Glutamatergic neuron (in vitro differentiated cells): ENCODE measurements at regions not wholly inside any gene's neighbourhood (a gene's known extent, or its start where the extent isn't known, plus 50 kb on each side); places are given as distances from the start of the nearest gene placed in this dataset.

Experiments used
- DNase-seq: peaks from one replicate; pipeline ENCODE4 v3.0.0; 2022
- H3K27ac Mint-ChIP-seq: one replicate; pipeline ENCODE4 v1.8.0; 2020; ENCODE audit warnings: mild to moderate bottlenecking, mixed read lengths, inconsistent platforms; ENCODE audit not compliant: unreplicated experiment
- H3K27me3 Mint-ChIP-seq: one replicate; pipeline ENCODE4 v1.8.0; 2020; ENCODE audit warnings: mild to moderate bottlenecking, moderate library complexity, mixed read lengths, inconsistent platforms; ENCODE audit not compliant: unreplicated experiment
- H3K36me3 Mint-ChIP-seq: one replicate; pipeline ENCODE4 v1.8.0; 2020; ENCODE audit warnings: mild to moderate bottlenecking, mixed read lengths, inconsistent platforms; ENCODE audit not compliant: unreplicated experiment
- H3K4me1 Mint-ChIP-seq: one replicate; pipeline ENCODE4 v1.8.0; 2020; ENCODE audit warnings: mild to moderate bottlenecking, low read depth, mixed read lengths, inconsistent platforms; ENCODE audit not compliant: unreplicated experiment
- H3K4me3 Mint-ChIP-seq: one replicate; pipeline ENCODE4 v1.8.0; 2020; ENCODE audit warnings: mild to moderate bottlenecking, mixed read lengths, inconsistent platforms; ENCODE audit not compliant: unreplicated experiment
- H3K9me3 Mint-ChIP-seq: one replicate; pipeline ENCODE4 v1.8.0; 2020; ENCODE audit warnings: mild to moderate bottlenecking, moderate library complexity, mixed read lengths, inconsistent platforms; ENCODE audit not compliant: unreplicated experiment
- CTCF ChIP-seq: fragments of 200-600 bp; sonication (generic); IDR thresholded peaks from one replicate; pipeline ENCODE4 v1.5.0; 2021; ENCODE audit not compliant: partially characterized antibody, unreplicated experiment

- Mint-ChIP-seq H3K27me3 (peaks cover 4% of the 10 kb centered on the region), H3K4me3 (peak overlapping the region; percentile 26), H3K27ac (peak overlapping the region; percentile 80), H3K9me3 (peaks cover 11% of the 10 kb centered on the region), H3K36me3 (no peaks in the 10 kb centered on the region), H3K4me1 (peaks cover 46% of the 10 kb centered on the region)
- TF ChIP-seq CTCF: no peak
- DNase-seq: peak; percentile 44
Observed at GRCh38 chr10:36491926-36492325, 633.5 kb upstream of the ANKRD30A start.

- DNase-seq: no peak
- Mint-ChIP-seq H3K27me3 (peaks cover 4% of the 10 kb centered on the region), H3K27ac (no peak overlapping the region), H3K4me1 (peaks cover 46% of the 10 kb centered on the region), H3K4me3 (no peak overlapping the region), H3K36me3 (no peaks in the 10 kb centered on the region), H3K9me3 (peaks cover 11% of the 10 kb centered on the region)
- TF ChIP-seq CTCF: no peak
Observed at GRCh38 chr10:36489611-36490228, 635.7 kb upstream of the ANKRD30A start.

- Mint-ChIP-seq H3K9me3 (peaks cover 11% of the 10 kb centered on the region), H3K4me1 (peaks cover 46% of the 10 kb centered on the region), H3K4me3 (no peak overlapping the region), H3K36me3 (no peaks in the 10 kb centered on the region), H3K27ac (no peak overlapping the region), H3K27me3 (peaks cover 4% of the 10 kb centered on the region)
- no peak for TF ChIP-seq CTCF
- no peak for DNase-seq
Observed at GRCh38 chr10:36489181-36489580, 636.2 kb upstream of the ANKRD30A start.

GRCh38 chr10:36488579-36488978 is 636.8 kb upstream of the ANKRD30A start:
- no peak for TF ChIP-seq CTCF
- Mint-ChIP-seq H3K27me3 (peaks cover 4% of the 10 kb centered on the region), H3K27ac (no peak overlapping the region), H3K9me3 (peaks cover 11% of the 10 kb centered on the region), H3K4me3 (no peak overlapping the region), H3K36me3 (no peaks in the 10 kb centered on the region), H3K4me1 (peaks cover 42% of the 10 kb centered on the region)
- no peak for DNase-seq

GRCh38 chr10:36479073-36479472 is 646.3 kb upstream of the ANKRD30A start:
- Mint-ChIP-seq H3K27ac (no peak overlapping the region), H3K27me3 (peaks cover 5% of the 10 kb centered on the region), H3K4me3 (no peak overlapping the region), H3K9me3 (no peaks in the 10 kb centered on the region), H3K36me3 (no peaks in the 10 kb centered on the region), H3K4me1 (no peaks in the 10 kb centered on the region)
- DNase-seq: no peak
- no peak for TF ChIP-seq CTCF
